T-cell (primary cell): ENCODE measurements at regions not wholly inside any gene's neighbourhood (a gene's known extent, or its start where the extent isn't known, plus 50 kb on each side); places are given as distances from the start of the nearest gene placed in this dataset.

ENCODE experiments used
- ATAC-seq, 4 experiments: fragments of 200-7000 bp in 3 of 4; fragments of 150-1000 bp in 1 of 4; cut with Tn5 transposase; replicated peaks in 1 of 4; 1 replicate in 3 of 4; 2 replicates in 1 of 4; pipeline ENCODE4 v1.10.0; 2021; ENCODE audit warnings: moderate library complexity in 3 of 4, mild to moderate bottlenecking in 2 of 4, moderate number of reproducible peaks in 1 of 4
- CTCF ChIA-PET, 2 donors: fragments of 300-600 bp; sonication (Branson Sonifier 250); formaldehyde crosslinking; loops; one replicate each; lab custom pipeline; 2022; ENCODE audit warnings: antibody characterized with exemption in 2 of 2; lab: Charles Lee
- POLR2A ChIA-PET, 2 donors: fragments of 300-600 bp; sonication (Branson Sonifier 250); formaldehyde crosslinking; loops; one replicate each; lab custom pipeline; 2022; ENCODE audit warnings: antibody characterized with exemption in 2 of 2; lab: Charles Lee
- DNase-seq, 35 experiments: peaks; one replicate each; pipeline versions ENCODE4 v3.0.0 to v3.0.0-alpha.2; 2013 to 2023
- H3K27ac ChIP-seq: one replicate; pipeline ENCODE4 v1.5.1; 2013; ENCODE audit warnings: low read length
- H3K27me3 ChIP-seq, 2 experiments: replicated peaks in 1 of 2; 1 replicate in 1 of 2; 2 replicates in 1 of 2; pipeline versions ENCODE4 v1.6.1 to v1.7.0; 2013; ENCODE audit warnings: low read length in 1 of 2, mixed read lengths in 1 of 2; ENCODE audit not compliant: control insufficient read depth in 2 of 2, insufficient read depth in 2 of 2; ENCODE audit errors: extremely low read depth in 1 of 2
- H3K36me3 ChIP-seq, 2 donors: 1 replicate in 1 of 2; 2 replicates in 1 of 2; pipeline versions ENCODE4 v1.6.1 to v1.7.0; 2013; ENCODE audit warnings: low read length in 1 of 2; ENCODE audit not compliant: control insufficient read depth in 2 of 2, insufficient read depth in 1 of 2; ENCODE audit errors: extremely low read depth in 1 of 2
- H3K4me1 ChIP-seq, 2 experiments: 1 replicate in 1 of 2; 2 replicates in 1 of 2; pipeline versions ENCODE4 v1.6.1 to v1.7.0; 2013; ENCODE audit warnings: low read length in 2 of 2, mixed read lengths in 1 of 2; ENCODE audit not compliant: insufficient read depth in 2 of 2, control insufficient read depth in 1 of 2; ENCODE audit errors: extremely low read depth in 1 of 2
- H3K4me3 ChIP-seq, 2 donors: 1 replicate in 1 of 2; 2 replicates in 1 of 2; pipeline versions ENCODE4 v1.5.1 to v1.7.0; 2013; ENCODE audit warnings: mild to moderate bottlenecking in 2 of 2, low read length in 1 of 2, moderate library complexity in 1 of 2; ENCODE audit not compliant: control insufficient read depth in 1 of 2; ENCODE audit errors: extremely low read depth in 1 of 2
- H3K9me3 ChIP-seq: 2 replicates; pipeline ENCODE4 v1.7.0; 2013
- H3K27ac Mint-ChIP-seq, 2 donors: one replicate each; pipeline ENCODE4 v1.8.0; 2020 to 2021; ENCODE audit warnings: mild to moderate bottlenecking in 2 of 2, mixed read lengths in 2 of 2
- H3K27me3 Mint-ChIP-seq, 2 donors: one replicate each; pipeline ENCODE4 v1.8.0; 2021 to 2022; ENCODE audit warnings: mixed read lengths in 2 of 2
- H3K36me3 Mint-ChIP-seq: one replicate; pipeline ENCODE4 v1.8.0; 2021; ENCODE audit warnings: mixed read lengths
- H3K4me1 Mint-ChIP-seq, 3 donors: one replicate each; pipeline ENCODE4 v1.8.0; 2020 to 2022; ENCODE audit warnings: mixed read lengths in 3 of 3, mild to moderate bottlenecking in 1 of 3
- H3K4me3 Mint-ChIP-seq, 3 donors: one replicate each; pipeline ENCODE4 v1.8.0; 2020 to 2022; ENCODE audit warnings: mild to moderate bottlenecking in 3 of 3, mixed read lengths in 3 of 3, moderate library complexity in 3 of 3
- H3K9me3 Mint-ChIP-seq, 3 donors: one replicate each; pipeline ENCODE4 v1.8.0; 2020 to 2022; ENCODE audit warnings: mixed read lengths in 3 of 3
- WGBS: methylation state at CpG from one replicate; pipeline ENCODE4 v1.1.5; 2013; ENCODE audit warnings: missing lambda C conversion rate; ENCODE audit not compliant: insufficient coverage; 5-methylcytosine and 5-hydroxymethylcytosine counted together

GRCh38 chr16:85353839-85354685, 241.8 kb upstream of the CIBAR2 start:
- Mint-ChIP-seq H3K9me3 (peaks cover 0 to 5% (median 0%) of the 10 kb centered on the region in 3 donors), H3K4me3 (no peak overlapping the region), H3K27ac (no peak overlapping the region), H3K27me3 (peaks cover 0 to 6% of the 10 kb centered on the region in 2 donors), H3K36me3 (peaks cover 4% of the 10 kb centered on the region), H3K4me1 (no peaks in the 10 kb centered on the region)
- WGBS, result 70% methylated on average over 12 of the region's 15 CpGs
- ChIA-PET POLR2A (no interaction called here), CTCF (no interaction called here)
- peaks cover 0 to 23% of the 10 kb centered on the region in 2 experiments for H3K27me3 ChIP-seq
- H3K36me3 ChIP-seq, result no peaks in the 10 kb centered on the region
- ATAC-seq (no peak), DNase-seq (no peak)
- no peaks in the 10 kb centered on the region for H3K9me3 ChIP-seq
- H3K4me3 ChIP-seq, result no peak overlapping the region
- H3K4me1 ChIP-seq, result no peaks in the 10 kb centered on the region
- H3K27ac ChIP-seq, result no peak overlapping the region

GRCh38 chr16:85354686-85355514, 242.6 kb upstream of the CIBAR2 start:
- no peaks in the 10 kb centered on the region for H3K4me1 ChIP-seq
- H3K27me3 ChIP-seq, result peaks cover 0 to 31% of the 10 kb centered on the region in 2 experiments
- H3K9me3 Mint-ChIP-seq, result peaks cover 0 to 5% (median 0%) of the 10 kb centered on the region in 3 donors
- no peak overlapping the region for H3K27ac Mint-ChIP-seq
- H3K27ac ChIP-seq, result no peak overlapping the region
- peaks cover 4% of the 10 kb centered on the region for H3K36me3 Mint-ChIP-seq
- H3K4me3 Mint-ChIP-seq, result no peak overlapping the region
- H3K4me1 Mint-ChIP-seq, result no peaks in the 10 kb centered on the region
- H3K36me3 ChIP-seq, result no peaks in the 10 kb centered on the region
- ChIA-PET CTCF (no interaction called here), POLR2A (no interaction called here)
- no peaks in the 10 kb centered on the region for H3K9me3 ChIP-seq
- DNase-seq (no peak), ATAC-seq (no peak)
- H3K4me3 ChIP-seq, result no peak overlapping the region
- peaks cover 0 to 6% of the 10 kb centered on the region in 2 donors for H3K27me3 Mint-ChIP-seq
- 78% methylated on average over 18 of the region's 20 CpGs for WGBS

GRCh38 chr16:85355515-85355837, 243.2 kb upstream of the CIBAR2 start:
- POLR2A ChIA-PET, result no interaction called here
- H3K4me3 Mint-ChIP-seq, result no peak overlapping the region
- CTCF ChIA-PET, result no interaction called here
- DNase-seq (no peak), ATAC-seq (no peak)
- no peaks in the 10 kb centered on the region for H3K4me1 Mint-ChIP-seq
- WGBS, result 87% methylated on average over 6 of the region's 7 CpGs
- H3K27ac Mint-ChIP-seq, result no peak overlapping the region
- Histone ChIP-seq H3K36me3 (no peaks in the 10 kb centered on the region), H3K4me3 (no peak overlapping the region), H3K27me3 (peaks cover 0 to 36% of the 10 kb centered on the region in 2 experiments), H3K4me1 (no peaks in the 10 kb centered on the region), H3K27ac (no peak overlapping the region), H3K9me3 (no peaks in the 10 kb centered on the region)
- H3K9me3 Mint-ChIP-seq, result peaks cover 0 to 5% (median 0%) of the 10 kb centered on the region in 3 donors
- H3K36me3 Mint-ChIP-seq, result peaks cover 4% of the 10 kb centered on the region
- H3K27me3 Mint-ChIP-seq, result peaks cover 0 to 6% of the 10 kb centered on the region in 2 donors

GRCh38 chr16:85356157-85356556, 243.9 kb upstream of the CIBAR2 start:
- Mint-ChIP-seq H3K27me3 (peaks cover 0 to 12% of the 10 kb centered on the region in 2 donors), H3K4me1 (peaks cover 0 to 1% (median 0%) of the 10 kb centered on the region in 3 donors), H3K9me3 (peaks cover 0 to 5% (median 0%) of the 10 kb centered on the region in 3 donors), H3K36me3 (peaks cover 4% of the 10 kb centered on the region), H3K4me3 (no peak overlapping the region), H3K27ac (no peak overlapping the region)
- Histone ChIP-seq H3K27ac (no peak overlapping the region), H3K9me3 (no peaks in the 10 kb centered on the region), H3K4me1 (no peaks in the 10 kb centered on the region), H3K36me3 (no peaks in the 10 kb centered on the region), H3K27me3 (peaks cover 0 to 41% of the 10 kb centered on the region in 2 experiments), H3K4me3 (no peak overlapping the region)
- DNase-seq (no peak), ATAC-seq (no peak)
- ChIA-PET POLR2A (no interaction called here), CTCF (interaction anchor here in 1 of 2 donors (0.6 kb wide), 1 partner anchor 76 kb away, joined by 3 read pairs; no protein-coding TSS in a partner anchor)
- 89% methylated on average over 16 of the region's 17 CpGs for WGBS

GRCh38 chr16:85357323-85357722, 245.1 kb upstream of the CIBAR2 start:
- POLR2A ChIA-PET, result no interaction called here
- Mint-ChIP-seq H3K4me3 (no peak overlapping the region), H3K27me3 (peaks cover 0 to 14% of the 10 kb centered on the region in 2 donors), H3K4me1 (peaks cover 0 to 1% (median 0%) of the 10 kb centered on the region in 3 donors), H3K36me3 (peaks cover 4% of the 10 kb centered on the region), H3K27ac (no peak overlapping the region), H3K9me3 (peaks cover 0 to 5% (median 0%) of the 10 kb centered on the region in 3 donors)
- H3K9me3 ChIP-seq, result no peaks in the 10 kb centered on the region
- no peak overlapping the region for H3K4me3 ChIP-seq
- CTCF ChIA-PET, result no interaction called here
- no peak for DNase-seq
- 89% methylated on average over 12 of the region's 12 CpGs for WGBS
- H3K27ac ChIP-seq, result no peak overlapping the region
- ATAC-seq, result no peak
- no peaks in the 10 kb centered on the region for H3K36me3 ChIP-seq
- peaks cover 0 to 42% of the 10 kb centered on the region in 2 experiments for H3K27me3 ChIP-seq
- H3K4me1 ChIP-seq, result no peaks in the 10 kb centered on the region

DNA sequence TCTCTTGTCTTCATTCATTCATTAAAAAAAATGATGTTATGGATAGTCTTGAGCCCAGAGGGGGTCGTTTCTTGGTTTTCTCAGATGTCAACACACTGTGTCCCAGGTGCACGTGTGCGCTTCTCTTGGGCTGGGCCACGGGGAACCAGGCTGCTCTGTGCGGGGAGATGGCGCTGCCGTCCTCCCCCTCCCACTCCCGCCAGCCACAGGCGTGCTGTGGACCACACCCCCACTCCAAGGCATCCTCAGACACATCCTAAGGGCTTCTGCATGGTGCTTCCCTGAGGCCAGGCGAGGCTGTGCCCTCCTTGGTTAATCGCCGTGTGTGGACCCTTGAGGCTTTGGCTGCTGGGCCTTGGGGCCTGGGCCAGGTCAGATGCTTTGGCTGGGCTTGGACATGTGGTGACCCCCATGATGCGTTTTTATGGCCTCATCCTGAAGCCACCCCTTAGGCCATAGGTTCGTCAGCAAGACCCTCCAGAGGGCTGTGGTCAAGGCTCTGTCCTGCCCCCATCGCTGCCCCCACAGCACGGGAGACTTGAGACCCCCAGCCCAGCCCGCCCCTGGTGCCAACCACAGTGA, 245.7 kb upstream of the CIBAR2 start:
- ChIA-PET POLR2A (no interaction called here), CTCF (no interaction called here)
- H3K27me3 ChIP-seq, result peaks cover 0 to 42% of the 10 kb centered on the region in 2 experiments
- peaks cover 0 to 14% of the 10 kb centered on the region in 2 donors for H3K27me3 Mint-ChIP-seq
- WGBS, result 69% methylated on average over 12 of the region's 17 CpGs
- no peak overlapping the region for H3K4me3 Mint-ChIP-seq
- H3K4me1 Mint-ChIP-seq, result peaks cover 0 to 1% (median 0%) of the 10 kb centered on the region in 3 donors
- H3K36me3 ChIP-seq, result no peaks in the 10 kb centered on the region
- H3K4me1 ChIP-seq, result no peaks in the 10 kb centered on the region
- peaks cover 0 to 3% (median 0%) of the 10 kb centered on the region in 3 donors for H3K9me3 Mint-ChIP-seq
- H3K9me3 ChIP-seq, result no peaks in the 10 kb centered on the region
- no peak overlapping the region for H3K27ac Mint-ChIP-seq
- DNase-seq, result no peak
- H3K27ac ChIP-seq, result no peak overlapping the region
- H3K4me3 ChIP-seq, result no peak overlapping the region
- ATAC-seq, result no peak
- H3K36me3 Mint-ChIP-seq, result peaks cover 2% of the 10 kb centered on the region
